Gastrocnemius medialis (tissue), 4 donors: ENCODE measurements at regions not wholly inside any gene's neighbourhood (a gene's known extent, or its start where the extent isn't known, plus 50 kb on each side); places are given as distances from the start of the nearest gene placed in this dataset.

Source experiments
- POLR2A ChIP-seq, 2 donors: fragments of 450-650 bp; IDR thresholded peaks; one replicate each; pipeline ENCODE4 v1.6.1; 2017; ENCODE audit warnings: antibody characterized with exemption in 2 of 2, mild to moderate bottlenecking in 2 of 2, moderate library complexity in 2 of 2
- TF ChIP-seq, protein P1 (sequence below), 5 experiments: fragments of 450-650 bp in 3 of 5; fragments of 200-600 bp in 2 of 5; sonication (generic) in 2 of 5; IDR thresholded peaks in 4 of 5; conservative IDR thresholded peaks in 1 of 5; 1 replicate in 4 of 5; 2 replicates in 1 of 5; pipeline ENCODE4 v1.5.1; 2016 to 2019; ENCODE audit warnings: antibody characterized with exemption in 5 of 5, mild to moderate bottlenecking in 3 of 5, moderate library complexity in 3 of 5

DNA sequence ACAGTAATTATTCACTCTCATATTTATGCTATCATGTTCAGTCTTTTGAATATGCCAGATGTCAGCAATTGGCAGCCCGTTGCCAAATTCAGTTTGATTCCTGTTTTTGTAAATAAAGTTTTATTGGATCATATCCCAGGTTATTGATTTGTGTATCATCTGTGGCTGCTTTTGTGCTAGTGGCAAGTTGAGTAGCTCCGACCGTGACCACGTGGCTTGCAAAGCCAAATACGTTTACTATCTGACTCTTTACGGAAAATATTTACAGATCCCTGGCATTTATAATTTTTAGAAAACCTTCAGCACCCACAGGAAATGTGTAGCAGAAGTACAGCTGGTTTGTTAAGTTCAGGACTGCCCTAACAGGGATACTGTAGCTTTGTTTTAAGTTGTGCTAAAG lies 67.4 kb downstream of the VCX2 start:
- TF ChIP-seq, protein P1, sequence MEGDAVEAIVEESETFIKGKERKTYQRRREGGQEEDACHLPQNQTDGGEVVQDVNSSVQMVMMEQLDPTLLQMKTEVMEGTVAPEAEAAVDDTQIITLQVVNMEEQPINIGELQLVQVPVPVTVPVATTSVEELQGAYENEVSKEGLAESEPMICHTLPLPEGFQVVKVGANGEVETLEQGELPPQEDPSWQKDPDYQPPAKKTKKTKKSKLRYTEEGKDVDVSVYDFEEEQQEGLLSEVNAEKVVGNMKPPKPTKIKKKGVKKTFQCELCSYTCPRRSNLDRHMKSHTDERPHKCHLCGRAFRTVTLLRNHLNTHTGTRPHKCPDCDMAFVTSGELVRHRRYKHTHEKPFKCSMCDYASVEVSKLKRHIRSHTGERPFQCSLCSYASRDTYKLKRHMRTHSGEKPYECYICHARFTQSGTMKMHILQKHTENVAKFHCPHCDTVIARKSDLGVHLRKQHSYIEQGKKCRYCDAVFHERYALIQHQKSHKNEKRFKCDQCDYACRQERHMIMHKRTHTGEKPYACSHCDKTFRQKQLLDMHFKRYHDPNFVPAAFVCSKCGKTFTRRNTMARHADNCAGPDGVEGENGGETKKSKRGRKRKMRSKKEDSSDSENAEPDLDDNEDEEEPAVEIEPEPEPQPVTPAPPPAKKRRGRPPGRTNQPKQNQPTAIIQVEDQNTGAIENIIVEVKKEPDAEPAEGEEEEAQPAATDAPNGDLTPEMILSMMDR (IDR thresholded peaks at IDR 0.05 in 4 of 5, conservative IDR thresholded peaks at IDR 0.05 in 1 of 5), result no peak
- TF ChIP-seq POLR2A (IDR thresholded peaks at IDR 0.05), result no peak
